Chondrocyte (in vitro differentiated cells): ENCODE measurements at regions not wholly inside any gene's neighbourhood (a gene's known extent, or its start where the extent isn't known, plus 50 kb on each side); places are given as distances from the start of the nearest gene placed in this dataset.

Experiments used
- DNase-seq: peaks from one replicate; pipeline ENCODE4 v3.0.0; 2021; ENCODE audit warnings: mixed read lengths, low spot score
- H3K27ac Mint-ChIP-seq: one replicate; pipeline ENCODE4 v1.8.0; 2021; ENCODE audit warnings: mild to moderate bottlenecking, moderate library complexity, mixed read lengths; ENCODE audit not compliant: unreplicated experiment
- H3K27me3 Mint-ChIP-seq: 2 replicates; pipeline ENCODE4 v1.8.0; 2021; ENCODE audit warnings: low read depth, mixed read lengths
- H3K36me3 Mint-ChIP-seq: 2 replicates; pipeline ENCODE4 v1.8.0; 2021; ENCODE audit warnings: low read depth, mixed read lengths
- H3K4me1 Mint-ChIP-seq: 2 replicates; pipeline ENCODE4 v1.8.0; 2021; ENCODE audit warnings: low read depth, mild to moderate bottlenecking, mixed read lengths
- H3K4me3 Mint-ChIP-seq: one replicate; pipeline ENCODE4 v1.8.0; 2021; ENCODE audit warnings: mild to moderate bottlenecking, moderate library complexity, mixed read lengths; ENCODE audit not compliant: unreplicated experiment
- H3K9me3 Mint-ChIP-seq: 2 replicates; pipeline ENCODE4 v1.8.0; 2021; ENCODE audit warnings: low read depth, mixed read lengths
- TF ChIP-seq, protein P1 (sequence below): fragments of 200-600 bp; sonication (generic); IDR thresholded peaks from 2 replicates; pipeline ENCODE4 v1.5.0; 2021; ENCODE audit warnings: antibody characterized with exemption, mild to moderate bottlenecking, moderate library complexity

DNA sequence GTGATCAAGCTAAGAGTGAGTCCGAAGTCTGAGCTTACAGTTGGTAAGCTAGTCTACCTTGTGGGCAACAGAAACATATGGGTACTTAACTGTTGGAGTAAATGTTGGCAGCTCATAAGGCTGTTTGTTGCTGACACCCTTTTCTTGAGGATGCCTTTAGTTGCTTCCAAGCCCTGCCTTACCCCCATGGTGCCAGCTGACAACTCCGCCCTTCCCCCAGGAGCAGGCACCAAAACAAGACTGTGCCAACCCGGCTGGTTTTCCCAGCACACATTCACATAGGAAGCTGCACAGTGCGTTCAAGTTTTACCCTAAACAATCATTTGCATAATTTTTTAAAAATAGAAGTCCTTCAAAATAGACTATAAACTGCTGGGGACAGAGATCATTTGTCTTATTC, 150.2 kb upstream of the LMO4 start:
- Mint-ChIP-seq H3K9me3 (peaks cover 2% of the 10 kb centered on the region), H3K4me1 (peaks cover 7% of the 10 kb centered on the region), H3K4me3 (no peak overlapping the region), H3K27me3 (peaks cover 11% of the 10 kb centered on the region), H3K27ac (no peak overlapping the region), H3K36me3 (no peaks in the 10 kb centered on the region)
- TF ChIP-seq, protein P1, sequence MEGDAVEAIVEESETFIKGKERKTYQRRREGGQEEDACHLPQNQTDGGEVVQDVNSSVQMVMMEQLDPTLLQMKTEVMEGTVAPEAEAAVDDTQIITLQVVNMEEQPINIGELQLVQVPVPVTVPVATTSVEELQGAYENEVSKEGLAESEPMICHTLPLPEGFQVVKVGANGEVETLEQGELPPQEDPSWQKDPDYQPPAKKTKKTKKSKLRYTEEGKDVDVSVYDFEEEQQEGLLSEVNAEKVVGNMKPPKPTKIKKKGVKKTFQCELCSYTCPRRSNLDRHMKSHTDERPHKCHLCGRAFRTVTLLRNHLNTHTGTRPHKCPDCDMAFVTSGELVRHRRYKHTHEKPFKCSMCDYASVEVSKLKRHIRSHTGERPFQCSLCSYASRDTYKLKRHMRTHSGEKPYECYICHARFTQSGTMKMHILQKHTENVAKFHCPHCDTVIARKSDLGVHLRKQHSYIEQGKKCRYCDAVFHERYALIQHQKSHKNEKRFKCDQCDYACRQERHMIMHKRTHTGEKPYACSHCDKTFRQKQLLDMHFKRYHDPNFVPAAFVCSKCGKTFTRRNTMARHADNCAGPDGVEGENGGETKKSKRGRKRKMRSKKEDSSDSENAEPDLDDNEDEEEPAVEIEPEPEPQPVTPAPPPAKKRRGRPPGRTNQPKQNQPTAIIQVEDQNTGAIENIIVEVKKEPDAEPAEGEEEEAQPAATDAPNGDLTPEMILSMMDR = no peak
- no peak for DNase-seq

GRCh38 chr1:87179076-87179810, 149.4 kb upstream of the LMO4 start:
- H3K27ac Mint-ChIP-seq = no peak overlapping the region
- no peak for DNase-seq
- TF ChIP-seq, protein P1 = no peak
- peaks cover 11% of the 10 kb centered on the region for H3K27me3 Mint-ChIP-seq
- no peaks in the 10 kb centered on the region for H3K36me3 Mint-ChIP-seq
- peaks cover 2% of the 10 kb centered on the region for H3K9me3 Mint-ChIP-seq
- peaks cover 7% of the 10 kb centered on the region for H3K4me1 Mint-ChIP-seq
- no peak overlapping the region for H3K4me3 Mint-ChIP-seq

DNA sequence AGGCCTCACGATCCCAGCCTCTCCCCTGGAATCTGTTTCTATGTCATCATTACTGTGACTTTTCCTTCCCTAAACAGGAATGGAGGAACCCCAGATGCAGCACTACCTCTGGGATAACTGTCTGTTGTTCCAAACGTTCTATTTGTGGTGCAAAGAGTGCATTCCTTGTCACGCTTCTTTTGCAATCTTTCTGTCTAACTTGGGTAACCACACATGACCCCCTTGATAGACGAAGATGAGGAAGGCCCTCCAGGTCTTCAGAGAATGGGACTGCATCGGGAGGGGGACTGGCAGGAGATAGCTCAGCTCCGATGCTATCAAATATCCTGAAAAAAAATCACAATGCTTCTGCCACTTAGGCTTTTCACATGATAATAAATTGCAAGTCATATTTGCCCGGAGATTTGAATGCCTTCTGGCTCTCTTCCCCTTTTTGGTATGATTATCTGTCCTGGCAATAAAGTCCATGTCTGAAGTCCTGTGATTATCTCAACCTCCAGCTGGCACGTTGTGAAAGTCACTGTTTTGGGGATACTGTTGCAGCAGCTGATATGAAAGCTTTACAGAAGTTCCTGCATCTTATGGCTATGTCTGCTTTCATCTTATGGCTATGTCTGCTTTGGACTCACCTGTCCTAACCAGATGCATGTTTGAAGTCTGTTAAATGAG, 148.7 kb upstream of the LMO4 start:
- H3K27ac Mint-ChIP-seq = no peak overlapping the region
- no peak overlapping the region for H3K4me3 Mint-ChIP-seq
- H3K27me3 Mint-ChIP-seq = peaks cover 11% of the 10 kb centered on the region
- H3K4me1 Mint-ChIP-seq = peaks cover 2% of the 10 kb centered on the region
- H3K36me3 Mint-ChIP-seq = no peaks in the 10 kb centered on the region
- TF ChIP-seq, protein P1 = no peak
- H3K9me3 Mint-ChIP-seq = peaks cover 2% of the 10 kb centered on the region
- no peak for DNase-seq

DNA sequence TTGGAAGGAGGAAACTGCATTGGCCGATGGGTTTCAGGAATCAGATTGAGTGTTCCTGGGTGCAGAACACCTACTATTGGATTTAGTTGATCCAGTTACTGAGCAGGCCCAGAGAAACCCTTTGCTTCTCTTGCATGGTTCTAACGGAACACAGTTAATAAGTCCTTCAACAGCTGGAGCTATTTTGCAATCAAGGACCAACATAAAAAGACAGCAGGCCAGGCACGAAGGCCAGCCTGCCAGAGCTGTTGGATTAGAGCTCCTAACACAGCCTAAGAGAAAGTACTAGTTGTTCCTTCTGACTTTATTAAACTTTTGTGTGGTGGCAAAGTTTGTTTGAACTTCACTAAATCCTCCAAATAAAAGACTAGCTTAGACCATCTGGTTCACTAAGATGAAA, 148.0 kb upstream of the LMO4 start:
- TF ChIP-seq, protein P1 = no peak
- Mint-ChIP-seq H3K9me3 (peaks cover 2% of the 10 kb centered on the region), H3K4me3 (no peak overlapping the region), H3K27ac (no peak overlapping the region), H3K36me3 (no peaks in the 10 kb centered on the region), H3K4me1 (no peaks in the 10 kb centered on the region), H3K27me3 (peaks cover 11% of the 10 kb centered on the region)
- no peak for DNase-seq

- Mint-ChIP-seq H3K9me3 (peaks cover 2% of the 10 kb centered on the region), H3K27me3 (peaks cover 8% of the 10 kb centered on the region)
Measured at GRCh38 chr1:87182611-87183010, 146.1 kb upstream of the LMO4 start.

More at GRCh38 chr1:87182611-87183010, 146.1 kb upstream of the LMO4 start:
- Mint-ChIP-seq H3K36me3 (no peaks in the 10 kb centered on the region), H3K4me3 (no peak overlapping the region), H3K27ac (no peak overlapping the region), H3K4me1 (no peaks in the 10 kb centered on the region)
- DNase-seq = no peak
- TF ChIP-seq, protein P1 = no peak
